Transverse colon (tissue), 4 donors: ENCODE measurements at regions not wholly inside any gene's neighbourhood (a gene's known extent, or its start where the extent isn't known, plus 50 kb on each side); places are given as distances from the start of the nearest gene placed in this dataset.

ENCODE experiments used
- DNase-seq: peaks from one replicate; pipeline ENCODE4 v3.0.0-alpha.2; 2019
- H3K27ac ChIP-seq, 4 donors: fragments of 200-600 bp; sonication (generic); 2 replicates each; pipeline ENCODE4 v1.5.1; 2016 to 2018; ENCODE audit warnings: inconsistent platforms in 4 of 4
- H3K27me3 ChIP-seq: fragments of 200-600 bp; sonication (generic); 2 replicates; pipeline ENCODE4 v1.5.1; 2017; ENCODE audit warnings: inconsistent platforms
- H3K36me3 ChIP-seq, 4 donors: fragments of 200-600 bp; sonication (generic); 2 replicates each; pipeline ENCODE4 v1.5.1; 2017 to 2019; ENCODE audit warnings: inconsistent platforms in 4 of 4
- H3K4me1 ChIP-seq, 4 donors: fragments of 200-600 bp; sonication (generic); 2 replicates each; pipeline ENCODE4 v1.5.1; 2017 to 2020; ENCODE audit warnings: inconsistent platforms in 4 of 4
- H3K4me3 ChIP-seq, 4 donors: fragments of 200-600 bp; sonication (generic); 1 replicate in 1 of 4; 2 replicates in 3 of 4; pipeline versions ENCODE4 v1.5.1 to v1.6.1; 2017 to 2019; ENCODE audit warnings: inconsistent platforms in 4 of 4
- H3K9me3 ChIP-seq, 2 donors: fragments of 200-600 bp; sonication (generic); 2 replicates each; pipeline ENCODE4 v1.5.1; 2017 to 2019; ENCODE audit warnings: inconsistent platforms in 2 of 2
- CTCF ChIP-seq, 5 experiments: fragments of 200-600 bp in 3 of 5; fragments of 450-650 bp in 2 of 5; sonication (generic) in 3 of 5; IDR thresholded peaks; 1 replicate in 2 of 5; 2 replicates in 3 of 5; pipeline ENCODE4 v1.5.1; 2016 to 2017; ENCODE audit warnings: antibody characterized with exemption in 5 of 5, inconsistent platforms in 3 of 5, mild to moderate bottlenecking in 2 of 5, moderate library complexity in 1 of 5
- EP300 ChIP-seq: sonication (generic); formaldehyde crosslinking; IDR thresholded peaks from one replicate; pipeline ENCODE4 v1.6.1; 2017; ENCODE audit warnings: antibody characterized with exemption, low read depth
- POLR2A ChIP-seq: fragments of 450-650 bp; IDR thresholded peaks from one replicate; pipeline ENCODE4 v1.6.1; 2016; ENCODE audit warnings: antibody characterized with exemption, mild to moderate bottlenecking, moderate library complexity
- POLR2AphosphoS5 ChIP-seq, 3 donors: sonication (generic); formaldehyde crosslinking; IDR thresholded peaks; one replicate each; pipeline ENCODE4 v1.6.1; 2016; ENCODE audit warnings: antibody characterized with exemption in 3 of 3
- WGBS, 2 donors: methylation state at CpG; one replicate each; pipeline ENCODE4 v1.1.5; 2018; ENCODE audit warnings: low coverage in 1 of 2; 5-methylcytosine and 5-hydroxymethylcytosine counted together
- in situ Hi-C, 4 donors: fragments of 200-750 bp; cut with MboI; loops; one replicate each; pipeline versions ENCODE4 v1.15.0 to v1.15.1; 2017; ENCODE audit warnings: low sequenced_read_pairs in 3 of 4, low pct_ligation_motif_present in 1 of 4, low pct_unique_long_range_greater_than_20kb in 1 of 4
- intact Hi-C: fragments of 100-400 bp; cut with DNase I; formaldehyde crosslinking; loops from one replicate; pipeline ENCODE4 v1.15.1; 2023; ENCODE audit warnings: low total_unique reads

DNA sequence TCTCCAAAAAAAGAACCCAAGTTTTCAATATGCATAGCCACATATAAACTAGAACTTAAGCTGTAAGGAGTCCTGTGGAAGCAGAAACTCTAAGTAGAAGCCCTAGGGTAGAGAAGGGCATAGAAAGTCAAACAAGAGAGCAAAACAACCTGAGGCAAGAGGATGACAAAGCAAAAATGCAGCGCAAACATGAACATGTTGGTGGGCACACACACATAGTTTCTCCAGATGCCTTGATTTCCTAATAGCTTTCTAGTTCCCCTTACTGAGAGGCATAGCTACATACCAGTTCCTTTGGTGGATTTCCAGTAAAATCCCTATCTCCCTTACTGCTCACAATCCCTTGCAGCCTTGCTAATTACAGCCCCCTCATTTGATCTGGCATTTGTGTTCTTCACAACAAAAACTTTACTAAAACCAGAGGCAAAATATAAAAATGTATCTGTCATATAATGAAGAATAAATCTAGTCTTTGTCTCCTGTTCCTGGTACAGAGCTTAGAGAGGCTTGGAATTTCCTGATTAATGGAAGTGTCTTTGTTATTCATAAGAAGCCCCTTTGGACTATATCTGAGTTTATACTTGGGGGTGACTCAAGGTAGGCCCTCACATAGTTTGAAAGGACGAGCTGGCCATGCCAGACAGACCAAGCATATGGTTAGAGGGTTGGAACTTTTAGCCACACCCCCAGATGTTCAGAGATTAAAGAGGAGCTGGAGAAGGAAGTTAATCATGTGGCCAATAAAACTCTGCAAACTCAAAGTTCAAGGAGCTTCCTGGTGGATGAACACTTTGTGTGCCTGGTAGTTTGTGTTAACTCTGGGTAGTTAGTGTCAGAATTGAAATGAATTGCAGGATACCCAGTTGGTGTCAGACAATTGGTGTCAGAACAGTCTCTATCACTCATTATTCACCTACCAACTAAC, 52.7 kb upstream of the ZCCHC13 start:
- no peak overlapping the region for H3K4me3 ChIP-seq
- H3K36me3 ChIP-seq: no peaks in the 10 kb centered on the region
- WGBS, 2 donors: 42% methylated on average over 2 of the region's 2 CpGs; no CpG with 5 or more reads in 1 of the 2 donors
- in situ Hi-C loops (no loop called here), intact Hi-C loops (no loop called here)
- H3K9me3 ChIP-seq: no peaks in the 10 kb centered on the region
- TF ChIP-seq POLR2AphosphoS5 (IDR thresholded peaks at IDR 0.05) (peak in 1 of 3 donors; percentile 35), CTCF (IDR thresholded peaks at IDR 0.05) (no peak)
- DNase-seq: peak; percentile 15
- peak overlapping the region; percentile 62 to 79 (median 76) for H3K27ac ChIP-seq
- peaks cover 0 to 39% (median 21%) of the 10 kb centered on the region in 4 donors for H3K4me1 ChIP-seq
- no peaks in the 10 kb centered on the region for H3K27me3 ChIP-seq

GRCh38 chrX:74250574-74250973, 53.4 kb upstream of the ZCCHC13 start:
- in situ Hi-C loops (no loop called here), intact Hi-C loops (no loop called here)
- H3K27me3 ChIP-seq: no peaks in the 10 kb centered on the region
- no peak for DNase-seq
- TF ChIP-seq POLR2AphosphoS5 (IDR thresholded peaks at IDR 0.05): no peak
- no peak for TF ChIP-seq POLR2A
- TF ChIP-seq CTCF (IDR thresholded peaks at IDR 0.05): no peak
- TF ChIP-seq EP300: no peak
- peak overlapping the region; percentile 62 to 79 (median 76) for H3K27ac ChIP-seq
- WGBS, 2 donors: 75% methylated on average over 2 of the region's 2 CpGs; no CpG with 5 or more reads in 1 of the 2 donors
- H3K36me3 ChIP-seq: no peaks in the 10 kb centered on the region
- no peak overlapping the region for H3K4me3 ChIP-seq
- peaks cover 0 to 39% (median 21%) of the 10 kb centered on the region in 4 donors for H3K4me1 ChIP-seq
- no peaks in the 10 kb centered on the region for H3K9me3 ChIP-seq

DNA sequence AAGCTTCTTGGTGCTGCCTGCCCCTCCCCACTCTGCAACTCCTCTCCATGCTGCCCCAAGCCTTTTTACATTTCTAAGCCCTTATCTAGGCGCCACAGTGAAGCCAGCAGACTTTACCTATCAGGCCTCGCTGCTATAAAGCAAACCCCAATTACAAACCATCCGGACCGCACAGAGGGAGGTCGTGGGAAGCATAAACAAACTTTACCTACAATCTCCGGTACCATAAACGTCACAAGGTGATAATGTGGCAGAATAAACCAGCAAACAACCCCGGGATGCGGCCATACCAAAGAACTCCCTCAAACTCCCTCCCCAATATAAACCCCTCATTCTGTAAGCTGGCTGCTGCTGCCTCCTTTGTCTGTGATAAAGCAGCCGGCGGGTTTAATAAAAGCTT, 54.0 kb upstream of the ZCCHC13 start:
- TF ChIP-seq EP300 (no peak), POLR2A (no peak), CTCF (IDR thresholded peaks at IDR 0.05) (no peak)
- in situ Hi-C loops (no loop called here), intact Hi-C loops (no loop called here)
- H3K27ac ChIP-seq: peak overlapping the region; percentile 72 to 79 (median 76)
- no peak for DNase-seq
- 39 to 60% methylated on average over 1 to 11 of the region's 11 CpGs for whole genome bisulfite sequencing, 2 donors
- no peaks in the 10 kb centered on the region for H3K36me3 ChIP-seq
- H3K4me3 ChIP-seq: no peak overlapping the region
- no peaks in the 10 kb centered on the region for H3K9me3 ChIP-seq
- H3K4me1 ChIP-seq: peaks cover 0 to 39% (median 21%) of the 10 kb centered on the region in 4 donors
- H3K27me3 ChIP-seq: no peaks in the 10 kb centered on the region

- no peaks in the 10 kb centered on the region for H3K27me3 ChIP-seq
- WGBS, 2 donors: 0 to 39% methylated on average over 3 to 4 of the region's 4 CpGs
- no peaks in the 10 kb centered on the region for H3K36me3 ChIP-seq
- no peak for TF ChIP-seq EP300
- TF ChIP-seq POLR2A: no peak
- TF ChIP-seq POLR2AphosphoS5 (IDR thresholded peaks at IDR 0.05): no peak
- TF ChIP-seq CTCF (IDR thresholded peaks at IDR 0.05): no peak
- H3K4me1 ChIP-seq: peaks cover 0 to 39% (median 21%) of the 10 kb centered on the region in 4 donors
- DNase-seq: peak; percentile 43
- H3K9me3 ChIP-seq: no peaks in the 10 kb centered on the region
- H3K27ac ChIP-seq: peak overlapping the region; percentile 72 to 79 (median 76)
- intact Hi-C loops: no loop called here
- in situ Hi-C loops: no loop called here
- H3K4me3 ChIP-seq: no peak overlapping the region
Measured at GRCh38 chrX:74248889-74249288, 55.1 kb upstream of the ZCCHC13 start.
